ENCODE measurements at regions not wholly inside any gene's neighbourhood (a gene's known extent, or its start where the extent isn't known, plus 50 kb on each side); places are given as distances from the start of the nearest gene placed in this dataset.
A peak's percentile ranks its signal among the peaks of the same experiment; 100 is the strongest.

DNA sequence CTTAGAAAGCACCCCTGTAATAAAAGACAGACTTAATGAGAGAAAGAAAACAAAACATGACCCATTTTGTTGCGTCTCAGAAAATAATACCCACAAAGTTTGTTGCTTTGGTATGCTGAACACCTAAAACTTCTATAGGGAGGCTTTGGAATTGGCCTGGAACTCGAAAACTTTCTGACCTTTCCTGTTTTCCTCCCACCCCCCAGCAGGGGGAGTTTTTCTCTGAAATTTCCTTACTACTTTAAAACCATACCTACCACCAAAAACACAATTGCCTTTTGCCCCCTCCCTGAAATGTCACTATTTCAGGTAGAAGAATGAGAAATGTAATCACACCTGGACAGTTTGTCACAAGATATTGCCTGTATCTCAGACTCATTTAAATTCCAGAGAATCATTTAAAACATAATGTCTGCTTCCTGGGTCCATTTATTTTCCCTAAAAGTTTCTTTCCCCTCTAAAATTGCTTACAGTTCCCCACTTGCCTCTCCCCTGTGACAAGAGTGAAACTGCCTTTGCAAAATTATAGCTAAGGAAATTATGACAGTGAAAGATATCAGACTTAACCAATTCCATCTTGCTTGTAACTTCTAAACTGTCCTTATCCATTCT is 2700.2 kb downstream of the PCDH9 start:
- TF ChIP-seq, protein P1, sequence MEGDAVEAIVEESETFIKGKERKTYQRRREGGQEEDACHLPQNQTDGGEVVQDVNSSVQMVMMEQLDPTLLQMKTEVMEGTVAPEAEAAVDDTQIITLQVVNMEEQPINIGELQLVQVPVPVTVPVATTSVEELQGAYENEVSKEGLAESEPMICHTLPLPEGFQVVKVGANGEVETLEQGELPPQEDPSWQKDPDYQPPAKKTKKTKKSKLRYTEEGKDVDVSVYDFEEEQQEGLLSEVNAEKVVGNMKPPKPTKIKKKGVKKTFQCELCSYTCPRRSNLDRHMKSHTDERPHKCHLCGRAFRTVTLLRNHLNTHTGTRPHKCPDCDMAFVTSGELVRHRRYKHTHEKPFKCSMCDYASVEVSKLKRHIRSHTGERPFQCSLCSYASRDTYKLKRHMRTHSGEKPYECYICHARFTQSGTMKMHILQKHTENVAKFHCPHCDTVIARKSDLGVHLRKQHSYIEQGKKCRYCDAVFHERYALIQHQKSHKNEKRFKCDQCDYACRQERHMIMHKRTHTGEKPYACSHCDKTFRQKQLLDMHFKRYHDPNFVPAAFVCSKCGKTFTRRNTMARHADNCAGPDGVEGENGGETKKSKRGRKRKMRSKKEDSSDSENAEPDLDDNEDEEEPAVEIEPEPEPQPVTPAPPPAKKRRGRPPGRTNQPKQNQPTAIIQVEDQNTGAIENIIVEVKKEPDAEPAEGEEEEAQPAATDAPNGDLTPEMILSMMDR (IDR thresholded peaks at IDR 0.05) = peak in 2 of 3 experiments; percentile 33 to 48
- no peak for TF ChIP-seq POLR2AphosphoS5 (IDR thresholded peaks at IDR 0.05)
- Histone ChIP-seq H3K36me3 (no peaks in the 10 kb centered on the region), H3K4me3 (no peak overlapping the region), H3K27ac (replicated peaks in 1 of 4) (no peak overlapping the region), H3K4me1 (no peaks in the 10 kb centered on the region), H3K27me3 (no peaks in the 10 kb centered on the region), H3K9me3 (no peaks in the 10 kb centered on the region)
- no peak for DNase-seq (ENCODE audit: extremely low spot score)
- WGBS = 90% methylated on average over 2 of the region's 2 CpGs
- intact Hi-C loops (cut with DNase I) = no loop called here

DNA sequence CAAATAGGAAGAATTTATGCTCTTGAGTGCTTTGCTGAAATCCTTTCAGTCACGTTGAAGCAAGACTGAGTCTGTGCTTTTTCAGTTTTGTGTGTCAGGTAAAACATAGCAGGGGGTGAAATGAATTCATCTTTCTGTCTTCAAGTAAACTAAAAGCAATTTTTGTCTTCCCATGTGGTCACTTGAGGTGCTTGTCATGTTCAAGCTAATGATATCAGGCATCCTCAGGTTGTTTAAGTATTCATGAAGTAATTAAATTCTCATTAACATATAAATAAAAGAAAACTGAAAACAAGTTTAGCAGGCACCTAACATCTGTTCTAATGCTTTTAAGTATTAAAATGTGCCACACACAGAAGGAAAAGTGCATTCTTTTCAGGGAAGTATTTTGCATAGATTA is 2701.3 kb downstream of the PCDH9 start:
- TF ChIP-seq EP300 (IDR thresholded peaks at IDR 0.05) (no peak), POLR2AphosphoS5 (IDR thresholded peaks at IDR 0.05) (no peak), POLR2A (IDR thresholded peaks at IDR 0.05; ENCODE audit: low read depth) (no peak)
- TF ChIP-seq, protein P1 (IDR thresholded peaks at IDR 0.05) = no peak
- no peaks in the 10 kb centered on the region for H3K9me3 ChIP-seq
- WGBS = 26% methylated on average over 1 of the region's 1 CpG
- H3K4me1 ChIP-seq = no peaks in the 10 kb centered on the region
- intact Hi-C loops (cut with DNase I) = no loop called here
- no peaks in the 10 kb centered on the region for H3K36me3 ChIP-seq
- H3K4me3 ChIP-seq = no peak overlapping the region
- DNase-seq (ENCODE audit: extremely low spot score) = no peak
- H3K27me3 ChIP-seq = no peaks in the 10 kb centered on the region
- H3K27ac ChIP-seq (replicated peaks in 1 of 4) = no peak overlapping the region

DNA sequence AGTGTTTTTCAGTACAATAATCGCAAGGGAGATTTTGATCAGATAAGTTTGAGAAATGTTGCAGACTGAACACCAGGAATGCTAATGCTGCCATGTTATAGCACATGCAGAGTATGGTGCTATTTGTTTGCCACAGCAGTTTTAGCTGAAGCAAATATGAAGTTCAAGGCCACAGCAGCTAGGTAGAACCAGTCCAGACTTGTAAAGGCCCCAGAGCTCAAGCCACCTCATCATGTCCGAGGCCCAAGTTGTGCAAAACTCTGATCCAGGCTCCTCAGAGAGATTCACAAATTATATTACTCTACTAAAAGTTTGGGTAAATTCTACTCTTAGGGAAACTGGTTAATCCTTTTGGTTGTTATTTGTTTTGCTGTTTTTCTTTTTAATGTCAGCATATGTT is 2702.6 kb downstream of the PCDH9 start:
- Histone ChIP-seq H3K27me3 (no peaks in the 10 kb centered on the region), H3K4me3 (no peak overlapping the region), H3K27ac (replicated peaks in 1 of 4) (no peak overlapping the region), H3K4me1 (no peaks in the 10 kb centered on the region), H3K9me3 (no peaks in the 10 kb centered on the region), H3K36me3 (no peaks in the 10 kb centered on the region)
- 98% methylated on average over 2 of the region's 2 CpGs for WGBS
- DNase-seq (ENCODE audit: extremely low spot score) = no peak
- TF ChIP-seq POLR2AphosphoS5 (IDR thresholded peaks at IDR 0.05) (no peak), EP300 (IDR thresholded peaks at IDR 0.05) (no peak), POLR2A (IDR thresholded peaks at IDR 0.05; ENCODE audit: low read depth) (no peak)
- TF ChIP-seq, protein P1 (IDR thresholded peaks at IDR 0.05) = no peak
- intact Hi-C loops (cut with DNase I) = no loop called here

DNA sequence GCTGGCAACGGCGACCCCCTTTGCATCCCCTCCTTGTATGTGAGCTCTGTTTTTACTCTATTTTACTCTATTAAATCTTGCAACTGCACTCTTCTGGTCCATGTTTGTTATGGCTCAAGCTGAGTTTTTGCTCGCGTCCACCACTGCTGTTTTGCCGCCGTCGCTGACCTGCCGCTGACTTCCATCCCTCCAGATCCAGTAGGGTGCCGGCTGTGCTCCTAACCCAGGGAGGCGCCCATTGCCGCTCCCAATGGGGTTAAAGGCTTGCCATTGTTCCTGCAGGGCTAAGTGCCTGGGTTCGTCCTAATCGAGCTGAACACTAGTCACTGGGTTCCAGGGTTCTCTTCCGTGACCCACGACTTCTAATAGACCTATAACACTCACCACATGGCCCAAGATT is 2704.4 kb downstream of the PCDH9 start:
- no peak overlapping the region for H3K27ac ChIP-seq (replicated peaks in 1 of 4)
- H3K27me3 ChIP-seq = no peaks in the 10 kb centered on the region
- no peak overlapping the region for H3K4me3 ChIP-seq
- DNase-seq (ENCODE audit: extremely low spot score) = no peak
- TF ChIP-seq, protein P1 (IDR thresholded peaks at IDR 0.05) = no peak
- H3K4me1 ChIP-seq = no peaks in the 10 kb centered on the region
- WGBS = 90% methylated on average over 15 of the region's 15 CpGs
- no peaks in the 10 kb centered on the region for H3K9me3 ChIP-seq
- H3K36me3 ChIP-seq = no peaks in the 10 kb centered on the region
- intact Hi-C loops (cut with DNase I) = no loop called here

DNA sequence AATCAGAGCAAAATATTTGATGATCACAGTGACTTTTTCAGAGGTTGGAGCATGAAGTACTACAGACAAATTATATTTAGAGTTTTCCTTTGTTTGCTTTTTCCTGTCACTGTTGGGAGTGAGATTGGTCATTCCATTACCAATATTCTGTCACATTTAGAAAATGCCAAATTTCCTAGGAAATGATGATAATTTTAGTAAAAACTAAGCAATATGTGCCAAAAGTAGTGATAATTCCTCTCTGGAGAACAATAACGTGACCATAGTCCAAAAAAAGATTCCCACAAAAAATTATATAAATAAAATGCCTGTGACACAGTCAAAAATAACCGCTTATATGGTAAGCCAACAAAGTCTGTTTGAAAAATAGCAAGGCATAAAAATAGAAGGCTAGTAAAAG is 2719.4 kb downstream of the PCDH9 start:
- Histone ChIP-seq H3K9me3 (peaks cover 0 to 9% (median 0%) of the 10 kb centered on the region in 4 donors), H3K27me3 (no peaks in the 10 kb centered on the region), H3K4me1 (no peaks in the 10 kb centered on the region), H3K4me3 (no peak overlapping the region), H3K36me3 (no peaks in the 10 kb centered on the region), H3K27ac (replicated peaks in 1 of 4) (no peak overlapping the region)
- WGBS = 67% methylated on average over 2 of the region's 2 CpGs
- no peak for DNase-seq (ENCODE audit: extremely low spot score)
- TF ChIP-seq EP300 (IDR thresholded peaks at IDR 0.05) (no peak), POLR2AphosphoS5 (IDR thresholded peaks at IDR 0.05) (no peak), POLR2A (IDR thresholded peaks at IDR 0.05; ENCODE audit: low read depth) (no peak)
- TF ChIP-seq, protein P1 (IDR thresholded peaks at IDR 0.05) = no peak
- intact Hi-C loops (cut with DNase I) = no loop called here

All from esophagus muscularis mucosa (tissue), 4 donors.